ENCODE measurements at regions not wholly inside any gene's neighbourhood (a gene's known extent, or its start where the extent isn't known, plus 50 kb on each side); places are given as distances from the start of the nearest gene placed in this dataset.

- no peak for DNase-seq (ENCODE audit: low read depth)
- H3K4me3 ChIP-seq (ENCODE audit: low read depth, low read length): no peak overlapping the region
- H3K27me3 ChIP-seq (ENCODE audit: control insufficient read depth, insufficient read depth, low read length): no peaks in the 10 kb centered on the region
- no peaks in the 10 kb centered on the region for H3K36me3 ChIP-seq (ENCODE audit: control insufficient read depth, insufficient read depth, low read length)
- no peak for TF ChIP-seq CTCF (IDR thresholded peaks at IDR 0.05; ENCODE audit: insufficient read depth, low read length, poor library complexity, severe bottlenecking)
These were observed 1431.0 kb downstream of the AACS start for GRCh38 chr12:126496201-126496600.

GRCh38 chr12:126506426-126507182 is 1441.4 kb downstream of the AACS start:
- DNase-seq (ENCODE audit: low read depth): no peak
- no peaks in the 10 kb centered on the region for H3K36me3 ChIP-seq (ENCODE audit: control insufficient read depth, insufficient read depth, low read length)
- H3K27me3 ChIP-seq (ENCODE audit: control insufficient read depth, insufficient read depth, low read length): no peaks in the 10 kb centered on the region
- no peak overlapping the region for H3K4me3 ChIP-seq (ENCODE audit: low read depth, low read length)
- no peak for TF ChIP-seq CTCF (IDR thresholded peaks at IDR 0.05; ENCODE audit: insufficient read depth, low read length, poor library complexity, severe bottlenecking)

- no peak for DNase-seq (ENCODE audit: low read depth)
- Histone ChIP-seq H3K27me3 (ENCODE audit: control insufficient read depth, insufficient read depth, low read length) (no peaks in the 10 kb centered on the region), H3K4me3 (ENCODE audit: low read depth, low read length) (no peak overlapping the region), H3K36me3 (ENCODE audit: control insufficient read depth, insufficient read depth, low read length) (no peaks in the 10 kb centered on the region)
- TF ChIP-seq CTCF (IDR thresholded peaks at IDR 0.05; ENCODE audit: insufficient read depth, low read length, poor library complexity, severe bottlenecking): no peak
These were observed 1442.0 kb downstream of the AACS start for GRCh38 chr12:126507231-126507630.

GRCh38 chr12:126509572-126509971 is 1444.3 kb downstream of the AACS start:
- Histone ChIP-seq H3K4me3 (ENCODE audit: low read depth, low read length) (no peak overlapping the region), H3K36me3 (ENCODE audit: control insufficient read depth, insufficient read depth, low read length) (no peaks in the 10 kb centered on the region), H3K27me3 (ENCODE audit: control insufficient read depth, insufficient read depth, low read length) (no peaks in the 10 kb centered on the region)
- TF ChIP-seq CTCF (IDR thresholded peaks at IDR 0.05; ENCODE audit: insufficient read depth, low read length, poor library complexity, severe bottlenecking): no peak
- DNase-seq (ENCODE audit: low read depth): no peak

- H3K36me3 ChIP-seq (ENCODE audit: control insufficient read depth, insufficient read depth, low read length): no peaks in the 10 kb centered on the region
- H3K4me3 ChIP-seq (ENCODE audit: low read depth, low read length): no peak overlapping the region
- no peak for TF ChIP-seq CTCF (IDR thresholded peaks at IDR 0.05; ENCODE audit: insufficient read depth, low read length, poor library complexity, severe bottlenecking)
- no peaks in the 10 kb centered on the region for H3K27me3 ChIP-seq (ENCODE audit: control insufficient read depth, insufficient read depth, low read length)
- DNase-seq (ENCODE audit: low read depth): no peak
These were observed 1445.4 kb downstream of the AACS start for GRCh38 chr12:126510630-126511029.
